22Rv1 (cell line): ENCODE measurements at regions not wholly inside any gene's neighbourhood (a gene's known extent, or its start where the extent isn't known, plus 50 kb on each side); places are given as distances from the start of the nearest gene placed in this dataset.
"Not testable (repeated sequence)": the region's sequence is repeated elsewhere in the genome, so short reads cannot be mapped to it uniquely, and the experiment has no call there.

Experiments
- H3K27ac ChIP-seq: fragments of 450-650 bp; 2 replicates; pipeline ENCODE4 v1.5.1; 2017
- CTCF ChIP-seq: fragments of 450-650 bp; IDR thresholded peaks from 2 replicates; pipeline ENCODE4 v1.5.1; 2017; ENCODE audit warnings: mild to moderate bottlenecking
- ZFX ChIP-seq: fragments of 450-650 bp; IDR thresholded peaks from 2 replicates; pipeline ENCODE4 v1.6.1; 2017; ENCODE audit warnings: antibody characterized with exemption, borderline replicate concordance

- H3K27ac ChIP-seq, result no peak overlapping the region
- TF ChIP-seq ZFX (no peak), CTCF (no peak)
These were observed 418.5 kb downstream of the MIAT start for GRCh38 chr22:27075891-27076290.

GRCh38 chr22:27078064-27078463, 420.7 kb downstream of the MIAT start:
- H3K27ac ChIP-seq, result not testable (repeated sequence)

- H3K27ac ChIP-seq, result no peak overlapping the region
- TF ChIP-seq ZFX (no peak), CTCF (no peak)
These were observed 422.7 kb downstream of the MIAT start for GRCh38 chr22:27080036-27080578.

GRCh38 chr22:27080863-27081262, 423.5 kb downstream of the MIAT start:
- no peak for TF ChIP-seq ZFX
- TF ChIP-seq CTCF, result no peak
- H3K27ac ChIP-seq, result no peak overlapping the region

GRCh38 chr22:27083610-27084009, 426.2 kb downstream of the MIAT start:
- no peak for TF ChIP-seq CTCF
- TF ChIP-seq ZFX, result no peak
- H3K27ac ChIP-seq, result no peak overlapping the region

GRCh38 chr22:27084130-27084529, 426.7 kb downstream of the MIAT start:
- no peak overlapping the region for H3K27ac ChIP-seq
- TF ChIP-seq ZFX (no peak), CTCF (no peak)

GRCh38 chr22:27086080-27087044, 429.0 kb downstream of the MIAT start:
- H3K27ac ChIP-seq, result no peak overlapping the region
- no peak for TF ChIP-seq ZFX
- no peak for TF ChIP-seq CTCF
